Lung (tissue), 11 donors: ENCODE measurements at regions not wholly inside any gene's neighbourhood (a gene's known extent, or its start where the extent isn't known, plus 50 kb on each side); places are given as distances from the start of the nearest gene placed in this dataset.

Experiments
- ATAC-seq: fragments of 200-7000 bp; cut with Tn5 transposase; one replicate; pipeline ENCODE4 v1.9.1; 2020; ENCODE audit warnings: moderate number of reproducible peaks; ENCODE audit not compliant: insufficient read depth, low FRiP score
- DNase-seq, 3 donors: peaks; one replicate each; pipeline ENCODE4 v3.0.0-alpha.2; 2013 to 2017
- H3K27ac ChIP-seq, 2 donors: one replicate each; pipeline ENCODE4 v1.5.1; 2013; ENCODE audit warnings: mild to moderate bottlenecking in 2 of 2, moderate library complexity in 2 of 2, control low read depth in 1 of 2, inconsistent platforms in 1 of 2, low read depth in 1 of 2, low read length in 1 of 2
- H3K27me3 ChIP-seq, 3 donors: one replicate each; pipeline ENCODE4 v1.5.1; 2013; ENCODE audit warnings: low read length in 2 of 3; ENCODE audit not compliant: control insufficient read depth in 3 of 3, insufficient read depth in 3 of 3
- H3K36me3 ChIP-seq, 4 donors: one replicate each; pipeline ENCODE4 v1.5.1; 2013; ENCODE audit warnings: low read length in 4 of 4, mild to moderate bottlenecking in 1 of 4, moderate library complexity in 1 of 4; ENCODE audit not compliant: control insufficient read depth in 4 of 4, insufficient read depth in 4 of 4
- H3K4me1 ChIP-seq, 5 donors: one replicate each; pipeline ENCODE4 v1.5.1; 2013; ENCODE audit warnings: low read length in 5 of 5, mild to moderate bottlenecking in 2 of 5, moderate library complexity in 1 of 5; ENCODE audit not compliant: control insufficient read depth in 5 of 5, insufficient read depth in 5 of 5
- H3K4me3 ChIP-seq: one replicate; pipeline ENCODE4 v1.5.1; 2013; ENCODE audit warnings: mild to moderate bottlenecking, control low read depth, moderate library complexity
- H3K9ac ChIP-seq, 2 donors: one replicate each; pipeline ENCODE4 v1.5.1; 2013; ENCODE audit warnings: low read length in 2 of 2, control low read depth in 1 of 2; ENCODE audit not compliant: insufficient read depth in 1 of 2
- H3K9me3 ChIP-seq, 4 donors: one replicate each; pipeline ENCODE4 v1.5.1; 2013; ENCODE audit warnings: low read length in 3 of 4, mild to moderate bottlenecking in 1 of 4, moderate library complexity in 1 of 4; ENCODE audit not compliant: control insufficient read depth in 4 of 4, insufficient read depth in 3 of 4
- CTCF ChIP-seq: IDR thresholded peaks from 2 replicates; pipeline ENCODE4 v1.5.1; 2012; ENCODE audit warnings: mild to moderate bottlenecking; ENCODE audit errors: control extremely low read depth, extremely low read depth
- WGBS, 2 donors: extraction: QIAGEN DNeasy Blood & Tissue Kit; methylation state at CpG; one replicate each; pipeline ENCODE4 v1.1.7; 2013; 5-methylcytosine and 5-hydroxymethylcytosine counted together
- donor health status: control.
- donor health status: control.
- donor health status: Bipolar disorder and iron deficiency.
- donor health status: healthy.
- donor health status: DM: yes; HTN: yes; CAD: no.

GRCh38 chr13:37368501-37368900 lies 230.1 kb downstream of the POSTN start:
- WGBS, 2 donors = 75 to 81% methylated on average over 4 of the region's 4 CpGs
- ATAC-seq (no peak), DNase-seq (no peak)
- Histone ChIP-seq H3K9ac (no peak overlapping the region), H3K36me3 (no peaks in the 10 kb centered on the region), H3K27ac (no peak overlapping the region), H3K4me1 (no peaks in the 10 kb centered on the region), H3K4me3 (no peak overlapping the region), H3K9me3 (peaks cover 0 to 2% (median 0%) of the 10 kb centered on the region in 4 donors), H3K27me3 (no peaks in the 10 kb centered on the region)
- TF ChIP-seq CTCF = no peak

GRCh38 chr13:37366044-37366770 lies 232.4 kb downstream of the POSTN start:
- no peak overlapping the region for H3K4me3 ChIP-seq
- no peak for TF ChIP-seq CTCF
- ATAC-seq (no peak), DNase-seq (peak in 1 of 3 donors; percentile 49)
- 78 to 85% methylated on average over 5 of the region's 5 CpGs for WGBS, 2 donors
- no peak overlapping the region for H3K27ac ChIP-seq
- H3K36me3 ChIP-seq = no peaks in the 10 kb centered on the region
- H3K9ac ChIP-seq = no peak overlapping the region
- H3K9me3 ChIP-seq = peaks cover 0 to 2% (median 0%) of the 10 kb centered on the region in 4 donors
- H3K27me3 ChIP-seq = no peaks in the 10 kb centered on the region
- H3K4me1 ChIP-seq = no peaks in the 10 kb centered on the region

- ATAC-seq (no peak), DNase-seq (no peak)
- H3K27ac ChIP-seq = no peak overlapping the region
- no peaks in the 10 kb centered on the region for H3K4me1 ChIP-seq
- no peaks in the 10 kb centered on the region for H3K36me3 ChIP-seq
- WGBS, 2 donors = 84 to 96% methylated on average over 2 of the region's 2 CpGs
- H3K9me3 ChIP-seq = peaks cover 0 to 2% (median 0%) of the 10 kb centered on the region in 4 donors
- H3K4me3 ChIP-seq = no peak overlapping the region
- TF ChIP-seq CTCF = no peak
- no peak overlapping the region for H3K9ac ChIP-seq
- no peaks in the 10 kb centered on the region for H3K27me3 ChIP-seq
Observed at GRCh38 chr13:37365496-37365895, 233.1 kb downstream of the POSTN start.

GRCh38 chr13:37364956-37365355 lies 233.6 kb downstream of the POSTN start:
- no peaks in the 10 kb centered on the region for H3K4me1 ChIP-seq
- no peaks in the 10 kb centered on the region for H3K27me3 ChIP-seq
- TF ChIP-seq CTCF = no peak
- H3K27ac ChIP-seq = no peak overlapping the region
- peaks cover 0 to 2% (median 0%) of the 10 kb centered on the region in 4 donors for H3K9me3 ChIP-seq
- DNase-seq (no peak), ATAC-seq (no peak)
- WGBS, 2 donors = 84 to 88% methylated on average over 2 of the region's 2 CpGs
- no peaks in the 10 kb centered on the region for H3K36me3 ChIP-seq
- no peak overlapping the region for H3K9ac ChIP-seq
- no peak overlapping the region for H3K4me3 ChIP-seq
